ENCODE measurements at regions not wholly inside any gene's neighbourhood (a gene's known extent, or its start where the extent isn't known, plus 50 kb on each side); places are given as distances from the start of the nearest gene placed in this dataset.
"Not testable (repeated sequence)": the region's sequence is repeated elsewhere in the genome, so short reads cannot be mapped to it uniquely, and the experiment has no call there.

- DNase-seq, result no peak
Measured at GRCh38 chr7:79952399-79952798, 182.2 kb upstream of the GNAI1 start.

- DNase-seq, result no peak
Measured at GRCh38 chr7:79951415-79951814, 183.2 kb upstream of the GNAI1 start.

- DNase-seq, result no peak
Measured at GRCh38 chr7:79949778-79950177, 184.9 kb upstream of the GNAI1 start.

GRCh38 chr7:79936281-79936983 is 198.2 kb upstream of the GNAI1 start:
- no peak for DNase-seq

GRCh38 chr7:79934727-79935126 is 199.9 kb upstream of the GNAI1 start:
- no peak for DNase-seq

- no peak for DNase-seq
Measured at GRCh38 chr7:79933144-79933543, 201.5 kb upstream of the GNAI1 start.

GRCh38 chr7:79930604-79931003 is 204.0 kb upstream of the GNAI1 start:
- no peak for DNase-seq

GRCh38 chr7:79927116-79927515 is 207.5 kb upstream of the GNAI1 start:
- no peak for DNase-seq

GRCh38 chr7:79923953-79924352 is 210.7 kb upstream of the GNAI1 start:
- no peak for DNase-seq

GRCh38 chr7:79922894-79923293 is 211.7 kb upstream of the GNAI1 start:
- DNase-seq, result no peak

GRCh38 chr7:79921976-79922375 is 212.7 kb upstream of the GNAI1 start:
- no peak for DNase-seq

- DNase-seq, result not testable (repeated sequence)
Measured at GRCh38 chr7:79918632-79919031, 216.0 kb upstream of the GNAI1 start.

GRCh38 chr7:79915346-79915745 is 219.3 kb upstream of the GNAI1 start:
- not testable (repeated sequence) for DNase-seq

GRCh38 chr7:79912213-79912633 is 222.4 kb upstream of the GNAI1 start:
- no peak for DNase-seq

GRCh38 chr7:79911420-79911819 is 223.2 kb upstream of the GNAI1 start:
- no peak for DNase-seq

- DNase-seq, result no peak
Measured at GRCh38 chr7:79909176-79909575, 225.5 kb upstream of the GNAI1 start.

- DNase-seq, result no peak
Measured at GRCh38 chr7:79897166-79897565, 237.5 kb upstream of the GNAI1 start.

GRCh38 chr7:79893991-79894390 is 240.6 kb upstream of the GNAI1 start:
- DNase-seq, result no peak

GRCh38 chr7:79882922-79883321 is 251.7 kb upstream of the GNAI1 start:
- no peak for DNase-seq

GRCh38 chr7:79880312-79880711 is 254.3 kb upstream of the GNAI1 start:
- no peak for DNase-seq

- DNase-seq, result no peak
Measured at GRCh38 chr7:79877874-79878465, 256.7 kb upstream of the GNAI1 start.

GRCh38 chr7:79876848-79877252 is 257.8 kb upstream of the GNAI1 start:
- DNase-seq, result no peak

GRCh38 chr7:79874797-79875196 is 259.8 kb upstream of the GNAI1 start:
- DNase-seq, result no peak

- no peak for DNase-seq
Measured at GRCh38 chr7:79872176-79872575, 262.5 kb upstream of the GNAI1 start.

GRCh38 chr7:79868010-79868409 is 266.6 kb upstream of the GNAI1 start:
- no peak for DNase-seq

All from hematopoietic multipotent progenitor cell treated with erythropoietin and hydrocortisone succinate and interleukin-3 and kit ligand, for 6 days (in vitro differentiated cells).